ENCODE measurements at regions not wholly inside any gene's neighbourhood (a gene's known extent, or its start where the extent isn't known, plus 50 kb on each side); places are given as distances from the start of the nearest gene placed in this dataset.

DNA sequence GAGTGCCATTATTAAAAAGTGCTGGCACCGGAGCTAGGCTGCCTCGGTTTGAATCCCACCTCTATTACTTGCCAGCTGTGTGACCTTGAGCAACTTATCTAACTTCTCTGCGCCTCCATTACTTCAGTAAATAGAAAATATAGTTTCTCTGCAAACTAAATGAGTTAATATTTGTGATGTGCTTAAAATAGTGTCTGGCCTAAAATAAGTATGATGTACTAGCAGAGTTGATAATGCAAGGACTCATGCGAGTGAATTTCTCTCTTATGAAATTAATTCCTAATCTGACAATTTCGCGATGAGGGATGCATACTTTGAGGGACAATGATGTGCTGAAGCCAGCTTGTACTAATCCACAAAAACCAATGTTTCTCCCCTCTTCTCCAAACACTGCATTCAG is 180.8 kb upstream of the NTF3 start:
- TF ChIP-seq, protein P1, sequence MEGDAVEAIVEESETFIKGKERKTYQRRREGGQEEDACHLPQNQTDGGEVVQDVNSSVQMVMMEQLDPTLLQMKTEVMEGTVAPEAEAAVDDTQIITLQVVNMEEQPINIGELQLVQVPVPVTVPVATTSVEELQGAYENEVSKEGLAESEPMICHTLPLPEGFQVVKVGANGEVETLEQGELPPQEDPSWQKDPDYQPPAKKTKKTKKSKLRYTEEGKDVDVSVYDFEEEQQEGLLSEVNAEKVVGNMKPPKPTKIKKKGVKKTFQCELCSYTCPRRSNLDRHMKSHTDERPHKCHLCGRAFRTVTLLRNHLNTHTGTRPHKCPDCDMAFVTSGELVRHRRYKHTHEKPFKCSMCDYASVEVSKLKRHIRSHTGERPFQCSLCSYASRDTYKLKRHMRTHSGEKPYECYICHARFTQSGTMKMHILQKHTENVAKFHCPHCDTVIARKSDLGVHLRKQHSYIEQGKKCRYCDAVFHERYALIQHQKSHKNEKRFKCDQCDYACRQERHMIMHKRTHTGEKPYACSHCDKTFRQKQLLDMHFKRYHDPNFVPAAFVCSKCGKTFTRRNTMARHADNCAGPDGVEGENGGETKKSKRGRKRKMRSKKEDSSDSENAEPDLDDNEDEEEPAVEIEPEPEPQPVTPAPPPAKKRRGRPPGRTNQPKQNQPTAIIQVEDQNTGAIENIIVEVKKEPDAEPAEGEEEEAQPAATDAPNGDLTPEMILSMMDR (IDR thresholded peaks at IDR 0.05): no peak
- TF ChIP-seq POLR2A (IDR thresholded peaks at IDR 0.05): no peak

Measured in adrenal gland (tissue), 5 donors.